Colonic mucosa (tissue), 4 donors: ENCODE measurements at regions not wholly inside any gene's neighbourhood (a gene's known extent, or its start where the extent isn't known, plus 50 kb on each side); places are given as distances from the start of the nearest gene placed in this dataset.

ENCODE experiments used
- DNase-seq: peaks from one replicate; pipeline ENCODE4 v3.0.0-alpha.2; 2020
- H3K27ac ChIP-seq: fragments of 200-600 bp; one replicate; pipeline ENCODE4 v1.8.0; 2021
- H3K27me3 ChIP-seq: fragments of 200-600 bp; one replicate; pipeline ENCODE4 v1.8.0; 2021
- H3K36me3 ChIP-seq: fragments of 200-600 bp; one replicate; pipeline ENCODE4 v1.8.0; 2021
- H3K4me1 ChIP-seq: fragments of 200-600 bp; one replicate; pipeline ENCODE4 v1.8.0; 2021; ENCODE audit warnings: mild to moderate bottlenecking
- H3K4me3 ChIP-seq: fragments of 200-600 bp; one replicate; pipeline ENCODE4 v1.8.0; 2021
- H3K9ac ChIP-seq, 2 donors: one replicate each; pipeline ENCODE4 v1.7.0; 2013; ENCODE audit warnings: control low read depth in 2 of 2, low read depth in 2 of 2, low read length in 2 of 2
- H3K9me3 ChIP-seq: fragments of 200-600 bp; one replicate; pipeline ENCODE4 v1.8.0; 2021
- intact Hi-C: fragments of 100-400 bp; cut with DNase I; formaldehyde crosslinking; loops from one replicate; pipeline ENCODE4 v1.14.1; 2022
- TF ChIP-seq, protein P1 (sequence below): fragments of 200-600 bp; IDR thresholded peaks from one replicate; pipeline ENCODE4 v1.8.0; 2022; ENCODE audit warnings: antibody characterized with exemption, mild to moderate bottlenecking
- donor health status: healthy.
- donor health status: DM: no; HTN: no; CAD: no.
- donor health status: DM: no; HTN: no; CAD: no.

DNA sequence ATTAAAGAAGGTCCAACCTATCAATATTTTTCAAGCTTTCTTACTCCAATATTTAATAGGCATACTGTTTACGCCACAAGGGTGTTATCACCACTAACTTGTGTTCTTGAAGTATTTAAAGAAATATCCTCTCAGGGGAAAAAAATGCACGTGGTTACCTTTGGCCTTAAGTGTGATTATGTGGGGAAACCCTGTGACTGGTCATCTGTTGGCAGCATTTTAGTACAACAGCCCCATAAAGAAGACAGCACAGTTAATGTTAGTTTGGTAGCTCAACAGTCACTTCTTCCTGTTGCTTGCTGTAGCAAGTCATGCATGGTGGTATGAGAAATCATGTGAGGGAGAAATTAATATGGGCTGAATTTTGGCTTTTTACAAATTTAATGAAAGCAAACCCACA, 1021.5 kb upstream of the TMEM132C start:
- no peak overlapping the region for H3K27ac ChIP-seq
- no peaks in the 10 kb centered on the region for H3K27me3 ChIP-seq
- no peaks in the 10 kb centered on the region for H3K9me3 ChIP-seq
- H3K9ac ChIP-seq = no peak overlapping the region
- no peak overlapping the region for H3K4me3 ChIP-seq
- no peaks in the 10 kb centered on the region for H3K4me1 ChIP-seq
- TF ChIP-seq, protein P1, sequence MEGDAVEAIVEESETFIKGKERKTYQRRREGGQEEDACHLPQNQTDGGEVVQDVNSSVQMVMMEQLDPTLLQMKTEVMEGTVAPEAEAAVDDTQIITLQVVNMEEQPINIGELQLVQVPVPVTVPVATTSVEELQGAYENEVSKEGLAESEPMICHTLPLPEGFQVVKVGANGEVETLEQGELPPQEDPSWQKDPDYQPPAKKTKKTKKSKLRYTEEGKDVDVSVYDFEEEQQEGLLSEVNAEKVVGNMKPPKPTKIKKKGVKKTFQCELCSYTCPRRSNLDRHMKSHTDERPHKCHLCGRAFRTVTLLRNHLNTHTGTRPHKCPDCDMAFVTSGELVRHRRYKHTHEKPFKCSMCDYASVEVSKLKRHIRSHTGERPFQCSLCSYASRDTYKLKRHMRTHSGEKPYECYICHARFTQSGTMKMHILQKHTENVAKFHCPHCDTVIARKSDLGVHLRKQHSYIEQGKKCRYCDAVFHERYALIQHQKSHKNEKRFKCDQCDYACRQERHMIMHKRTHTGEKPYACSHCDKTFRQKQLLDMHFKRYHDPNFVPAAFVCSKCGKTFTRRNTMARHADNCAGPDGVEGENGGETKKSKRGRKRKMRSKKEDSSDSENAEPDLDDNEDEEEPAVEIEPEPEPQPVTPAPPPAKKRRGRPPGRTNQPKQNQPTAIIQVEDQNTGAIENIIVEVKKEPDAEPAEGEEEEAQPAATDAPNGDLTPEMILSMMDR = no peak
- intact Hi-C loops = no loop called here
- H3K36me3 ChIP-seq = no peaks in the 10 kb centered on the region
- DNase-seq = no peak

- intact Hi-C loops = no loop called here
- H3K4me1 ChIP-seq = no peaks in the 10 kb centered on the region
- H3K36me3 ChIP-seq = no peaks in the 10 kb centered on the region
- H3K27ac ChIP-seq = no peak overlapping the region
- H3K4me3 ChIP-seq = no peak overlapping the region
- DNase-seq = no peak
- no peak overlapping the region for H3K9ac ChIP-seq
- H3K27me3 ChIP-seq = no peaks in the 10 kb centered on the region
- H3K9me3 ChIP-seq = no peaks in the 10 kb centered on the region
- TF ChIP-seq, protein P1 = no peak
Observed at GRCh38 chr12:127247937-127248336, 1019.0 kb upstream of the TMEM132C start.

- TF ChIP-seq, protein P1 = no peak
- DNase-seq = no peak
Observed at GRCh38 chr12:127249428-127249827, 1017.5 kb upstream of the TMEM132C start.

GRCh38 chr12:127253797-127254327, 1013.1 kb upstream of the TMEM132C start:
- H3K4me1 ChIP-seq = no peaks in the 10 kb centered on the region
- intact Hi-C loops = no loop called here
- TF ChIP-seq, protein P1 = no peak

More at GRCh38 chr12:127249428-127249827, 1017.5 kb upstream of the TMEM132C start:
- intact Hi-C loops = no loop called here
- no peak overlapping the region for H3K4me3 ChIP-seq
- no peaks in the 10 kb centered on the region for H3K9me3 ChIP-seq
- no peaks in the 10 kb centered on the region for H3K27me3 ChIP-seq
- no peak overlapping the region for H3K9ac ChIP-seq
- no peaks in the 10 kb centered on the region for H3K4me1 ChIP-seq
- no peaks in the 10 kb centered on the region for H3K36me3 ChIP-seq
- no peak overlapping the region for H3K27ac ChIP-seq

DNA sequence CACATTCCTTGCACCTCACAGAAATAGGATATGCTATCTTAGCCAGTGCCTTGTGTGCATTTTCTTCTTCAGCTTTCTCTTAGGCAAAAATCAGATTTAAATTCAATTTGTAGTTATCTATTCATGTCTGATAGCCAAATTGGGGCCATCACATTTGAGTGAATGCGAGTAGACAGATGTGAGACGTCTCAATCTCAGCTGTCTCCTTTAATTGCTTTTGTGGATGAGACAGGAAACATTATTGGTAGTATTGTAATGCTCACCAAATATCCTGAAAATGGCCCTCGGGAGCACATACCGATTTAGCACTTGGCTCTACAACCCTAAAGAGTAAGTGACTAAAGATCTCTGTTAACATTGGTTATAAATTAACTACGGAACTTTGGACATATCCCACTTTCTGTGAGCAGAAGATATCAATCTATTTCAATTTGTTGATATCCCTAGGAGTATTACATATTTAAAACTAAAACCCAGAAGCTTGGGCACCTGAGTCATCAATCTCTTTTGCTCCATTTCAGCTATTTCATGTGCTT, 1012.5 kb upstream of the TMEM132C start:
- no peaks in the 10 kb centered on the region for H3K36me3 ChIP-seq
- no peak overlapping the region for H3K27ac ChIP-seq
- H3K4me1 ChIP-seq = no peaks in the 10 kb centered on the region
- DNase-seq = no peak
- no peaks in the 10 kb centered on the region for H3K9me3 ChIP-seq
- H3K9ac ChIP-seq = no peak overlapping the region
- TF ChIP-seq, protein P1 = no peak
- no peaks in the 10 kb centered on the region for H3K27me3 ChIP-seq
- H3K4me3 ChIP-seq = no peak overlapping the region
- intact Hi-C loops = no loop called here

More at GRCh38 chr12:127253797-127254327, 1013.1 kb upstream of the TMEM132C start:
- H3K4me3 ChIP-seq = no peak overlapping the region
- H3K27me3 ChIP-seq = no peaks in the 10 kb centered on the region
- H3K9me3 ChIP-seq = no peaks in the 10 kb centered on the region
- H3K36me3 ChIP-seq = no peaks in the 10 kb centered on the region
- no peak overlapping the region for H3K9ac ChIP-seq
- no peak overlapping the region for H3K27ac ChIP-seq
- DNase-seq = no peak
